ENCODE measurements at regions not wholly inside any gene's neighbourhood (a gene's known extent, or its start where the extent isn't known, plus 50 kb on each side); places are given as distances from the start of the nearest gene placed in this dataset.

DNA sequence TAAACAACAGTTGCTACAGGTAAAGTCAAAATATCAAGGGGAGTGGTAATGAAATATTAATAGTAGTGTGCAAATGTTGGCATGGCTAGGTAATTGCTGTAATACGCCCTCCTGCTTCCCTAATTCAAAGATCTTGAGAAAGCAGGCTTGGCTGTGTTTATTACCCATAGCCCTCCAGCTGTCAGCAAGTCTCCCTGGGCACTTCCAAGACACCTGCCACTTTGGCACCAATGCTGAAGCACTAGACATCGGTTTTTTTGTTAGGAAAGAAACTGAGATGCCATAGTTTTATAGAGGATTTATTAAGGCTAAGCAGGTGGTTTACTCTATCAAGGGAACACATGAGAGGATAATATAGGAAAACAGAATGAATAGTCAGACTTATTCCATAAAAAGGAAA, 64.4 kb downstream of the P2RY1 start:
- H2AFZ ChIP-seq (ENCODE audit: low read length), result no peak overlapping the region
- H4K20me1 ChIP-seq (ENCODE audit: insufficient read depth, low read length), result no peaks in the 10 kb centered on the region
- no peaks in the 10 kb centered on the region for H3K9me3 ChIP-seq (replicated peaks; ENCODE audit: insufficient read depth, low read length)
- H3K4me2 ChIP-seq (ENCODE audit: low read depth, low read length), result no peak overlapping the region
- no peaks in the 10 kb centered on the region for H3F3A ChIP-seq (ENCODE audit: insufficient read depth, low read length)
- H3K27me3 ChIP-seq (replicated peaks; ENCODE audit: insufficient read depth, low read length), result no peaks in the 10 kb centered on the region
- no peak overlapping the region for H3K4me3 ChIP-seq (ENCODE audit: low read length)
- H3K36me3 ChIP-seq (replicated peaks; ENCODE audit: insufficient read depth, low read length), result no peaks in the 10 kb centered on the region
- H3K9me2 ChIP-seq (replicated peaks; ENCODE audit: insufficient read depth, low read length), result no peaks in the 10 kb centered on the region
- no peaks in the 10 kb centered on the region for H3K79me2 ChIP-seq (ENCODE audit: low read length)
- no peak overlapping the region for H3K27ac ChIP-seq (ENCODE audit: low read length)
- no peak overlapping the region for H3K9ac ChIP-seq (ENCODE audit: low read length)
- no peak for TF ChIP-seq EZH2phosphoT487 (IDR thresholded peaks at IDR 0.05; ENCODE audit: low read length)
- TF ChIP-seq EZH2 (optimal IDR thresholded peaks at IDR 0.05; ENCODE audit: low read depth, low read length), result no peak
- TF ChIP-seq, protein P1, sequence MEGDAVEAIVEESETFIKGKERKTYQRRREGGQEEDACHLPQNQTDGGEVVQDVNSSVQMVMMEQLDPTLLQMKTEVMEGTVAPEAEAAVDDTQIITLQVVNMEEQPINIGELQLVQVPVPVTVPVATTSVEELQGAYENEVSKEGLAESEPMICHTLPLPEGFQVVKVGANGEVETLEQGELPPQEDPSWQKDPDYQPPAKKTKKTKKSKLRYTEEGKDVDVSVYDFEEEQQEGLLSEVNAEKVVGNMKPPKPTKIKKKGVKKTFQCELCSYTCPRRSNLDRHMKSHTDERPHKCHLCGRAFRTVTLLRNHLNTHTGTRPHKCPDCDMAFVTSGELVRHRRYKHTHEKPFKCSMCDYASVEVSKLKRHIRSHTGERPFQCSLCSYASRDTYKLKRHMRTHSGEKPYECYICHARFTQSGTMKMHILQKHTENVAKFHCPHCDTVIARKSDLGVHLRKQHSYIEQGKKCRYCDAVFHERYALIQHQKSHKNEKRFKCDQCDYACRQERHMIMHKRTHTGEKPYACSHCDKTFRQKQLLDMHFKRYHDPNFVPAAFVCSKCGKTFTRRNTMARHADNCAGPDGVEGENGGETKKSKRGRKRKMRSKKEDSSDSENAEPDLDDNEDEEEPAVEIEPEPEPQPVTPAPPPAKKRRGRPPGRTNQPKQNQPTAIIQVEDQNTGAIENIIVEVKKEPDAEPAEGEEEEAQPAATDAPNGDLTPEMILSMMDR (IDR thresholded peaks at IDR 0.05; ENCODE audit: low read length), result no peak
- no peak for DNase-seq
- no peaks in the 10 kb centered on the region for H3K4me1 ChIP-seq (ENCODE audit: low read length)

DNA sequence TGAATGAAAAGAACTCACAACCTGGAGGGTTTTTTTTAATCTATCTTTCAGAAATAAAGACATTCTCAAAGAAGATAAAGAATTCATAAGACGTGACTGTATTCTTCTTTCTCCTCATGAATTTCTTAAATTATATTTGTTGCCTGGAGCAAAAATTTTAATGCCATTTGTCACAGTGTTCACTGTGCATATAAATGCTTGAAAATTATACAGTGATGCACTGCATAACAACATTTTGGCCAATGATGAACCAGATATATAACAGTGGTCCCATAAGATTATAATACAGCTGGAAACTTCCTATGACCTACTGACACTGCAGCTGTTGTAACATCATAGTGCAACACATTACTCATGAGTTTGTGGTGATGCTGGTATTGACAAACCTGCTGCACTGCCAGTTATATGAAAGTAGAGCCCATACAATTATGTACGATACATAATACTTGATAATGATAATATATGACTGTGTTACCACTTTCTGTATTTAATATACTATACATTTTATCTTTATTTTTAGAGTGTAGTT, 67.3 kb downstream of the P2RY1 start:
- Histone ChIP-seq H3K79me2 (ENCODE audit: low read length) (no peaks in the 10 kb centered on the region), H4K20me1 (ENCODE audit: insufficient read depth, low read length) (no peaks in the 10 kb centered on the region), H3K27ac (ENCODE audit: low read length) (no peak overlapping the region), H3K9me2 (replicated peaks; ENCODE audit: insufficient read depth, low read length) (no peaks in the 10 kb centered on the region), H3K27me3 (replicated peaks; ENCODE audit: insufficient read depth, low read length) (no peaks in the 10 kb centered on the region), H3K36me3 (replicated peaks; ENCODE audit: insufficient read depth, low read length) (no peaks in the 10 kb centered on the region), H3K9ac (ENCODE audit: low read length) (no peak overlapping the region), H3K9me3 (replicated peaks; ENCODE audit: insufficient read depth, low read length) (no peaks in the 10 kb centered on the region), H3K4me2 (ENCODE audit: low read depth, low read length) (no peak overlapping the region), H3F3A (ENCODE audit: insufficient read depth, low read length) (no peaks in the 10 kb centered on the region), H2AFZ (ENCODE audit: low read length) (no peak overlapping the region), H3K4me1 (ENCODE audit: low read length) (no peaks in the 10 kb centered on the region), H3K4me3 (ENCODE audit: low read length) (no peak overlapping the region)
- DNase-seq, result no peak
- TF ChIP-seq, protein P1 (IDR thresholded peaks at IDR 0.05; ENCODE audit: low read length), result no peak
- no peak for TF ChIP-seq EZH2phosphoT487 (IDR thresholded peaks at IDR 0.05; ENCODE audit: low read length)
- TF ChIP-seq EZH2 (optimal IDR thresholded peaks at IDR 0.05; ENCODE audit: low read depth, low read length), result no peak

DNA sequence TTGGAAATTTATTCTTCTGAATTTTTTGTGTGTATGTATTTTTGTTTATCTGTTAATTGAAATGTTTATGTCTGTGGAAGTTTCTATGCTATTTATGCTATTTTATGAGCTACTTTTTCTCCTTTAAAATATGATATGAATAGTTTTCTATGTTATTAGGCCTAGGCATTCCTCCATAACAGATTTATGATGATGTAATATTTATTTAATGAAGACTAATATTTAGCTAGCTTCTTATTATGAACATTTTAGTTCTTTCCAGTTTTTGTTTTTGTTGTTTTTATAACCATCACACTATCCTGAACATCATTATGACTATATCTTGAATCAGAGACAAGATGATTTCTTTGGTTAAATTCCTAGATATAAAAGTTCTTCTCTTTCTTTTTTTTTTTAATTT, 70.7 kb downstream of the P2RY1 start:
- Histone ChIP-seq H3K9me2 (replicated peaks; ENCODE audit: insufficient read depth, low read length) (no peaks in the 10 kb centered on the region), H3K9ac (ENCODE audit: low read length) (no peak overlapping the region), H3K4me2 (ENCODE audit: low read depth, low read length) (no peak overlapping the region), H3K27me3 (replicated peaks; ENCODE audit: insufficient read depth, low read length) (no peaks in the 10 kb centered on the region), H3K36me3 (replicated peaks; ENCODE audit: insufficient read depth, low read length) (no peaks in the 10 kb centered on the region), H3K27ac (ENCODE audit: low read length) (no peak overlapping the region), H2AFZ (ENCODE audit: low read length) (no peak overlapping the region), H3K79me2 (ENCODE audit: low read length) (no peaks in the 10 kb centered on the region), H3K9me3 (replicated peaks; ENCODE audit: insufficient read depth, low read length) (no peaks in the 10 kb centered on the region), H3F3A (ENCODE audit: insufficient read depth, low read length) (no peaks in the 10 kb centered on the region), H3K4me3 (ENCODE audit: low read length) (no peak overlapping the region), H3K4me1 (ENCODE audit: low read length) (no peaks in the 10 kb centered on the region), H4K20me1 (ENCODE audit: insufficient read depth, low read length) (no peaks in the 10 kb centered on the region)
- TF ChIP-seq, protein P1 (IDR thresholded peaks at IDR 0.05; ENCODE audit: low read length), result no peak
- no peak for TF ChIP-seq EZH2 (optimal IDR thresholded peaks at IDR 0.05; ENCODE audit: low read depth, low read length)
- TF ChIP-seq EZH2phosphoT487 (IDR thresholded peaks at IDR 0.05; ENCODE audit: low read length), result no peak
- DNase-seq, result no peak

Data from MM.1S (cell line).